ENCODE measurements at regions not wholly inside any gene's neighbourhood (a gene's known extent, or its start where the extent isn't known, plus 50 kb on each side); places are given as distances from the start of the nearest gene placed in this dataset.

DNA sequence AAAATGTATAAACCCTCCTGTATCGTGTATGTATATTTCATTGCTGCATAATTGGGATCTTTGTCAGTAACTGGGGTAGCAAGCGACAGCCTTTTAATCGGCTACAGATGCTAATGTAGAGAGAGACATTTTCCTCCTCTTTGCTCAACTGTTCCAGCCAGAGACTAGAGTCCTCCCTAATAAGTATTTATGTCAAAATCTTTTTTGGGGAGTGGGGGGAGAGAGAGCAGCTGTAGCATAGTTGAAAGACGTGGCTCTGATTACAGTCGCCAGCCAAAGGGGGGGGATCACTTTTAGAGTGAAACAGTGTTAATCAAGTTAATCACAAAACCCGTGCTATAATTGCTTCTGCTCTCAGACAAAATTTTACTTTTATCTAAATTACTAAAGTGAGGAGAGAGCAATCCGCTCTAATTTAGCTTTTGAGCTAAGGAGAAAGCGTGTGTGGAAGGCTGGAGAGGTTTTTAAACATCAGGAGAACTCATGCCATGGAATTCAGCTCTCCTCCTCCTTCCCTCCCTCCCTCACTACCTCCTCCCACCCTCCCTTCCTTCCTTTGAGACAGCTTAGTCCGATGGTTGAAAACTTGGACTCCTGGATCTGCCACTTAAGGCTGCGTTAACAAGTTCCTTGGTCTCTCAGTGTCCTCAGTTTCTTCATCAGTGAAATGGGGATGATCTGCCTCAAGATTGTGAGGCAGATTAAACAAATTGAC is 87.3 kb upstream of the ZNF618 start:
- no peak for DNase-seq

DNA sequence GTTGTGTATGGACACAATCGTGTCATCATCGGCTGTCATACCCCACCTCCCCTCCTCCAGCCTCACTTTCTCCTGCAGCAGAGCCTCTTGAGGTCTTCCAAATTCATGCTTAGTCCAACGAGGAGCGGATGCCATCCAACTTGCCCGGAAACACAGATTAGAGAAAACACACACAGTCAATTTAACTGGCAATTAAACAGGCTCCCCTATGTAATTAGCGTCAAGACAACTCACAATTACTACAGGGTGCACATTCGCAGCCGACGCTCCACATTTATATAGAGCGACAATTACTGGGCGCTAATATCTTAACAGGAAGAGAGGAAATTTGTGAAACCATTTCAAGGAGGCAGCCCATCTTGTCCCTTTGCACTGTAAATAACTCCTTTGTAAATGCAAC is 86.0 kb upstream of the ZNF618 start:
- no peak for DNase-seq

DNA sequence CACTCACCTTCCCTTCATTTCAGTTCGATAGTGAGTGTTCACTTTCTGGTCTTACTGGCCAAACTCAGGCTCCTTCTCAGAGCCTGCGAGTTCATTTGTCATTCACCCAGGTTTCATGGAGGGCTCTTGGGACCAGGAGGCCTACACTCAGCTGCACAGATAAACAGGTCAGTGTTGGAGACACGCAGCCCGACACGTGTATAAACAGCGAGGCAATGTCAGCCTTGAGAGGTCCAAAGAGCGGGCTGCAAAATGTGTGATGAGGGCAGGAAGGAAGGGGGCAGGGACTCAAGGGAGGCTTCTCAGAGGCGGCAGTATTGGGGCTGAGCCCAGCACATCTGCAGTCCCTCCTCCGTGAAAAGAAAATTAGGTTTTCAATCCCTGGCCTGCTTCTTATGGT is 82.6 kb upstream of the ZNF618 start:
- no peak for DNase-seq

DNA sequence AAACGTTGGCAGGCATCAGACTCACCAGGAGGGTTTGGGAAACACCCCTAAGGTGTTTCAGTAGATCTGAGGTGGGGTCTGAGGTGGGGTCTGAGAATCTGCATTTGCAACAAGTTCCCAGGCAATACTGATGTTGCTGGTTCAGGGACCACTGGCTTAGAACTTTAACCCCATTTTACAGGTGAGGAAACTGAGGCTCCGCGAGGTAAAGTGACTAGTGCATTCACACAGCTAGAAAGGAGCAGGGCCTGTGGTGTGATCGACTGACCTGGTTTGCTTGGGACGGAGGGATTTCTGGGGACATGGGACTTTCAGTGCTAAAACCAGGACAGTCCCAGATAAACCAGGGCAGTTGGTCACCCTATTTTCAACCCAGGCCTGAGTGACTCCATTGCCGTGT is 81.4 kb upstream of the ZNF618 start:
- DNase-seq: no peak

DNA sequence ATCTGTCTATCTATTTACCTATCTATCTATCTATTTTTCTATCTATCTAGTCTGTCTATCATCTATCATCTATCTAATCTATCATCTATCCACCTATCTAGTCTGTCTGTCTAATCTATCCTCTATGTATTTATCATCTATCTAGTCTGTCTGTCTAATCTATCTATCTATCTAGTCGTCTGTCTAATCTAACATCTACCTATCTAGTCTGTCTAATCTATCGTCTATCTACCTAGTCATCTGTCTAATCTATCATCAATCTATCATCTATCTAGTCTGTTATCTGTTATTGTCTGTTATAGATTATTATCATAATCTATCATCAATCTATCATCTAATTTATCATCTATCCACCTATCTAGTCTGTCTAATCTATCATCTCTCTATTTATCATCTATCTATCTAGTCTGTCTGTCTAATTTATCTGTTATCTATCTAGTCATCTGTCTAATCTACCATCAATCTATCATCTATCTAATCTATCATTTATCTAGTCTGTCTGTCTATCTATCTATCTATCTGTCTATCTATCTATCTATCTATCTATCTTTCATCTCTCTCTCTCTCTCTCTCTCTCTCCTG is 80.2 kb upstream of the ZNF618 start:
- no peak for DNase-seq

GRCh38 chr9:113796646-113797426 is 79.3 kb upstream of the ZNF618 start:
- no peak for DNase-seq

DNA sequence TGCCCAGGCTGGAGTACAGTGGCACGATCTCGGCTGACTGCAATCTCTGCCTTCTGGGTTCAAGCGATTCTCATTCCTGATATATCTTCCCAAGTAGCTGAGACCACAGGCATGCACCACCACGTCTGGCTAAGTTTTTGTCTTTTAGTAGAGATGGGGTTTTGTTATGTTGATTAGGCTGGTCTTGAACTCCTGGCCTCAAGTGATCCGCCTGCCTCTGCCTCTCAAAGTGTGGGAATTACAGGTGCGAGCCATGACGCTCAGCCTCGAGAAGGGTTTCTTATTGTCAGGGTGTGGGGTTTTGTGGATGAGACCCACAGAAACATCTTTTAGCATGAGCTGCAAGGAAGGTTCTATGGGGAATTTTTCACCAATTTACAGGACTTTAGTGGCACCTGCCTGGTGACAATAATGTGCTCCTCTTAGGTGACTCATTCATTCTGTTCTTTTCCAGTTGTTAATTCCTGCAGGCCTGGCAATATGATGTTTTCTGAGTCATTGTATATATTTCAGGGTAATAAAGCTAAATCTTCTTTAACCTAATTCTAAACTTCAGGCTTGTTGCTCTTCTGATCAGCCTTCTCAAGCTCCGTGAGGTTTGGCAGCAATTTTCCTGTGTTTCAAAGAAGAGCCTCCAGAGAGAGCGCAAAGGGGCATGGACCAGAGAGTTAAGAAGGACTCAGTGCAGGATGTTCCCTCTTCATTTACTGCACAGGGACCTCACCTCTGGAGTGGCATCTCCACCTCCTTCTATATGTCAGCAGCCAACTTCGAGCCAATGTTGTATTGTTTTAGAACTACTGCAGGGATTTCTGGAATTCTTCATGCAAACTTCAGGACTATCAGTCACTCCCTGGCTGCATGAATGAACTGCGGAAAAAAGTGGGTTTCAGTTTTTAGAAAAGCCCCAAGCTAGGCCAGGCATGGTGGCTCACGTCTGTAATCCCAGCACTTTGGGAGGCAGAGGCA is 77.8 kb upstream of the ZNF618 start:
- DNase-seq: no peak

DNA sequence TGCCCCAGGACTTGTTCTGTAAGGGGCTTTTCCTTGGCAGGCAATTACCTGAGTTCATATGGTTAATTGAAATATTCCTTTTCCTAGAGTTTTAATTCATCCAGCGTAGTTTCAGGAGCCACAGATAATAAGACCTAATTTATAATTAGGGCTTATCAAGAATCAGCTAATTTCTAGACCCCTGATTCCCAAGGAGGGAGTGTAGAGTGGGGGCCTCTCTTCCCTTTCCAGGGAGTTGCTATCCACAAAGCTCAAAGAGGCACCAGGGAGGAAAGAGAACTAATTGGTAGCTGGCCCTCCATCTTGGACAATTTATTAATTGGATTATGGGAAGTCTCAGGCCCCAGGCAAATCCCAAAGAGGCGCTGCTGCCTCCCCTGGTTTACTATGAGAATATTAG is 75.8 kb upstream of the ZNF618 start:
- no peak for DNase-seq

GRCh38 chr9:113803811-113804589 is 72.1 kb upstream of the ZNF618 start:
- DNase-seq: no peak

DNA sequence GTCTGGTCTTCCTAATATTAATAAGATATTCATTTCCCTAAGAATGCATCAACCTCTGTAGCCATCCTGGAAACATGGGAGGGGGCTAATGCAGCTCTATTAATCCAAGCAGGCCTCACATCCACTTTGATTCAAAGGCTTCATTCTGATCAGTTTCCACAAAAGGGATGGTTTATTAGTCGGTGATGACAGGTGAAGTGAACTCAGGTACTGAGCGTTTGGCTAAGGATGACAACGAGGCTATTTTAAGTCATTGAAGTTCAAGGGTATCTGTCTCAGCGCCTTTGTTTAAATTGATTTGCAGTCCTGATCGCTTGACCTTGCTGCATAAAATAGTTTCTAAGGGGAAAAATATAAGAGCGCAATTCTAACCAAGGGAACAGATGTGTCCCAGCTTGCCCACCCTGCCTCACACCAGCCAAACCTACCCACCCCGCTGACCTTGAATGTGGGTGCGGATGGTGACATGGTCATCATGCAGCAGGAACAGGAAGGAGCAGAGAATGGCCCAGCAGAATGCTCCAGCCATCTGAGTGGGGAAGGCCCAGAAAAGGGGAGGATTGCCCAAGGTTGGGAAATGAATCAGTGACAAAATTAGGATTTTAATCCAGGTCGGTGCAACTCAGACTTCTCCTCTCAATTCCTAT is 70.5 kb upstream of the ZNF618 start:
- DNase-seq: no peak

DNA sequence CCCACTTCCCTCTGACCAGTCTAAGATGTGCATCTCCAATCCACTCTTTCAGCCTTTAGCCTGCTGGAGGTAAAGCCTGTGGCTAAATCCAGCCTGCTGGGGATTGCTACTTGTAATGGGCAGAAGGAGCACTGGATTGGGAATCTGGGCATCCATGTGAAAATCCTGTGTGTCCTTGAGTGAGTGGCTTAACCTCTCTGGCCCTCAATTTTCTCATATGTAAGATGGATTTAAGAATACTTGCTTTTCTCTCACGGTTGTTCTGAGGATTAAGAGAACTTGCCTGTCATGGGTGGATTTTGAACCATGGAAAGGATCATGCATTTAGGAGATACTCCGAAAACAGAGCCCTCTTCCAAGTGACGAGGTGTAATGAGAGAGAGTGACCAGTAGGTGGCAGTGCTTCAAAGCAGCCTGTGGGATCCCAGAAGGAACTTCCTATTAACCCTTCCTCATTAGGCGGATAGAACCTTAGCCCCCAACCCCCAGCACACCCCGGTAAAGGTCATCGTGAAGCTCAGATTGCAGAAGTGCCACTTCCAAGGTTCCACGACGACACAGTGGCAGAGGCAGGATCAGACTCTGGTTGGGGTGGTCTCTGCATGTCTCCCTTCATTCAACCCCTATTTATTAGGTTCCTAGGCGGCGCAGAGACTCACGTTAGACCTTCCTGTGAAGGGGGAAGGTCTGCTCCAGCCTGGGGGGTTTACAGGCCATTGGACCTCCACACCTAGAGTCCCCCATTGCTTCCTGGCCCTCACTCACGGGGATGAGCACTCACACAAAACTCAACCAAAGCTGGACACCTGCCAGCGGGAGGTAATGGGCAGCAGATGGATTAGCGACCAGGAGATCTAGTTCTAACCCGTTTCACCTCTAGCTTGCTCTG is 68.7 kb upstream of the ZNF618 start:
- no peak for DNase-seq

- no peak for DNase-seq
These were observed 67.4 kb upstream of the ZNF618 start for GRCh38 chr9:113808391-113809358.

- no peak for DNase-seq
These were observed 58.9 kb upstream of the ZNF618 start for GRCh38 chr9:113817171-113817570.

DNA sequence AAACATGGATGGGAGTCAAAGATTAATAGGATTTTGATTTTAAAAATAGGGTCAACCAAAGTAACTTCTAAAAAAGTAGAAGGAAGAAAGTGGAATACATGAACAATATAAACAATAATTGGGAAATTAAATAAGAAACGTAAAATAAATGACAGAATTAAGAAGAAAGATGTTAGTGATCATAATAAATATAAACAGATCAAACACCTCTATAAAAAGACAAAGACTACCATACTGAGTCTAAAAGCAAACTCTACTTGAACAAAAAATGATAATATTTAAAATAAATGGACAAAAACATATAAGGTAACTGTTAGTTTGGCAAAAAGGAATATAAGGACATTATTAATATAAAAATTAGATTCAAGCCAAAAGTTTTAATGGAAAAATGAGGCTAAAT is 57.7 kb upstream of the ZNF618 start:
- no peak for DNase-seq

DNA sequence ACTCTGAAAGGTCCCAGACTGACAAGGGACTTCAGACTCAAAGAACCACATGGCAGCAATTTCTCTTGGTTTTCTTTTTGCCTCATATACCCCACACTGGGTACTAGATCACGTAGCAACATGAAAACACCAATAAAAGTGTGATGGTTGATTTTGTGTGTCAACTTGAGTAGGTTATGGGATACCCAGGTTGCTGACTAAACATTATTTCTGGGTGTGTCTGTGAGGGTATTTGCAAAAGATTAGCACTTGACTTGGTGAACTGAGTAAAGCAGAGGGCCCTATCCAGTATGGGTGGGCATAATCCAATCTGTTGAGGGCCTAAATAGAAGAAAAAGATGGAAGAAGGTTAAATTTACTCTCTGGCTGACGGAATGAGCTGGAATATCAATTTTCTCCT is 53.8 kb upstream of the ZNF618 start:
- no peak for DNase-seq

DNA sequence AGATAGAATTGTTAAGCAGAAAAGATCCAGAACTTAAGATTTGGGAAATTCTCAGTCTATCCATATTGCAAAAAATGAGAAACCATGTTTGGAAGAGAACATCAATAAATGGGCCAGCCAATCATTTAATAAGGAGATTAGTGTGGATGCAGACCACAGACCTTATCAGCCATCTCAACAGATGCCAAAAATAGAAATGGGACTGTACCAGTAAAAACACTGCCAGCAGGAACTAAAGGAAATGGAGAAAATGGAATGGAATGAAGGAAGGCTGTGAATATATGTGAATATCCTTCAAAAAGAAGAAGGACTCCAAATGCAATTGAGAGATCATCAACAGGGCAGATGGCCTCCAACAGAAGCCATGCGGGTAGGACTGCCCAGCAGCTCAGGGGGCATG is 52.7 kb upstream of the ZNF618 start:
- no peak for DNase-seq

Measured in NCI-H2081 treated with DMSO at 0.1 percent for 48 hours (cell line).